Stimulated activated naive B cell treated with anti-CD40 and anti-IgM and Interleukin-4, amounts not matched to agents 10 μg/mL and 1 μg/mL and 100 μg/mL, for 72 hours (primary cell): ENCODE measurements at regions not wholly inside any gene's neighbourhood (a gene's known extent, or its start where the extent isn't known, plus 50 kb on each side); places are given as distances from the start of the nearest gene placed in this dataset.
A peak's percentile ranks its signal among the peaks of the same experiment; 100 is the strongest.

Source experiments
- ATAC-seq, 2 donors: fragments of 150-1000 bp; cut with Tn5 transposase; replicated peaks; 2 replicates each; pipeline ENCODE4 v1.10.0; 2021; ENCODE audit warnings: moderate library complexity in 1 of 2
- DNase-seq: peaks from one replicate; pipeline ENCODE4 v3.0.0; 2021
- H3K27ac Mint-ChIP-seq: one replicate; pipeline ENCODE4 v1.8.0; 2022; ENCODE audit warnings: mild to moderate bottlenecking, mixed read lengths
- H3K27me3 Mint-ChIP-seq, 2 donors: one replicate each; pipeline ENCODE4 v1.8.0; 2022; ENCODE audit warnings: mixed read lengths in 2 of 2
- H3K36me3 Mint-ChIP-seq, 2 donors: one replicate each; pipeline ENCODE4 v1.8.0; 2022; ENCODE audit warnings: mixed read lengths in 2 of 2, mild to moderate bottlenecking in 1 of 2
- H3K4me1 Mint-ChIP-seq, 2 donors: one replicate each; pipeline ENCODE4 v1.8.0; 2022; ENCODE audit warnings: mixed read lengths in 2 of 2, mild to moderate bottlenecking in 1 of 2
- H3K4me3 Mint-ChIP-seq, 2 donors: one replicate each; pipeline ENCODE4 v1.8.0; 2022; ENCODE audit warnings: mild to moderate bottlenecking in 2 of 2, mixed read lengths in 2 of 2, moderate library complexity in 1 of 2
- H3K9me3 Mint-ChIP-seq, 2 donors: one replicate each; pipeline ENCODE4 v1.8.0; 2022; ENCODE audit warnings: mixed read lengths in 2 of 2, mild to moderate bottlenecking in 1 of 2

DNA sequence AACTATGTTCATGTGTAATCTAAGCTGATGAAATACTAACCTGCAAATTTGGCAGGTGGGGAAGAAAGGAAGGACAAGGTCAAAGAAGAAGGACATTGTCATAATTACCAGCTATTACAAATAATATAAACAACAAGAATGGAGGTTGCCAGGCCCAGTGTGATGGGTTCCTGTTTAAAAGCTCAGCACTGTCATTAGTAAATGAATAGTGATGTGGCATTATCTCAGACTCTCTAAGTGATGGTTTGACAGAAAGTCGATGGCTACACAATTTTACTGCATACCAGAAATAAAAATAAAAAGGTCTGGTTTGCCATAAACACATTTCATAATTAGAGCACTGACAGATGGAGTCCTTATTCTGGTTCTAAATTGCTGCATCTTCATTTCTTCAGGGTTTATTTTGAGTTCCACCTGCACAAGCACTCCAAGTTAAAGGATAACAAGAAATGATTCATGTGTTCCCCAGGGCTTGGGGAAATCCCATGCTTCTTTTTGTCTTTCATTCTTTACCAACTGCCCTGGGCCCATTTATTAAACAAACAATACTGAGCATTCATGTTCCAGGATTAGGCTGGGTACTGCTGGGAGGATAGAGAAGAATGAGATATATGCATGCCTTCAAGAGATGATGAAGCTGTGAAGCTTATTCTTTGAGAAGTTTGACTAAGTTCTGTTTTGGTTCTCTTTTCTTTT, 367.8 kb upstream of the RASGEF1B start:
- Mint-ChIP-seq H3K27me3 (no peaks in the 10 kb centered on the region), H3K4me3 (no peak overlapping the region), H3K36me3 (no peaks in the 10 kb centered on the region), H3K4me1 (peaks cover 14 to 22% of the 10 kb centered on the region in 2 donors), H3K9me3 (no peaks in the 10 kb centered on the region), H3K27ac (no peak overlapping the region)
- ATAC-seq, result peak; percentile 75 to 81
- peak; percentile 20 for DNase-seq

DNA sequence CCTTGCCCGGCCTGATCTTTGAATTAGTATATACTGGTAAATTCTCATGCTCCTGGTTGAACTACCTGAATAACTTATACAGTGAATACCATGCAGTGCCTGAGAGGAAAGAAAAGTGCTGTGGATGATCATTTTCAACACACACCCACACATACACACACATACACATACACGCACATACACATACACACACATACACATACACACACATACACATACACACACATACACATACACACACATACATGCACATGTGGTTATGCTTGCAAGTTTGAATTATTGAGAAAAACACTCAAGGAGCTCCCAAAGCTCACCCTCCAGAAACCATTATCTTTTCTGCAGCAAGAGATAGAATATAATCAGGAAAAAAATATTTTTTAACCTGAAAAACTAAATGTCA, 366.9 kb upstream of the RASGEF1B start:
- peaks cover 0 to 2% of the 10 kb centered on the region in 2 donors for H3K27me3 Mint-ChIP-seq
- H3K36me3 Mint-ChIP-seq, result no peaks in the 10 kb centered on the region
- no peak overlapping the region for H3K27ac Mint-ChIP-seq

DNA sequence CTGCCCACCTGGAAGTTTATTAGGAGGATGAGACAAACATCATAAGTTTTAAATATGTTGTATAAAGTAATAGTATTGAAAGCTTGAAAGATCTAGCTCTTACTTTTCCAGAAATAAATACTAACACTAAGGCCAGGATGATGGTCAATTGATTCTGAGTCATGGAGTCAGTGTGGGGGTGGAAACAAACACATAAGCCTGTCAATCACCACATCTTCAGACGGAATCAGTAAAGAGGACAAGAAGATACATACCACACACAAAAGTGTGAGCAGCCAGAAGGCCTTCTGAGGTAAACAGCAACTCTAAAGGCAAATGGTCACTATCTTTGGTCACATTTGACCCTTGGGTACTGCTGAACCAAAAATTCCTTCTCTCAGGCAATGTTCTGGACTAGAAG, 365.0 kb upstream of the RASGEF1B start:
- Mint-ChIP-seq H3K4me1 (peaks cover 12 to 19% of the 10 kb centered on the region in 2 donors), H3K9me3 (no peaks in the 10 kb centered on the region), H3K4me3 (no peak overlapping the region), H3K27ac (no peak overlapping the region), H3K27me3 (peaks cover 0 to 4% of the 10 kb centered on the region in 2 donors), H3K36me3 (no peaks in the 10 kb centered on the region)
- ATAC-seq (no peak), DNase-seq (no peak)

More for the DNA sequence above, 366.9 kb upstream of the RASGEF1B start:
- peaks cover 14 to 19% of the 10 kb centered on the region in 2 donors for H3K4me1 Mint-ChIP-seq
- no peak for ATAC-seq
- DNase-seq, result no peak
- no peak overlapping the region for H3K4me3 Mint-ChIP-seq
- no peaks in the 10 kb centered on the region for H3K9me3 Mint-ChIP-seq

DNA sequence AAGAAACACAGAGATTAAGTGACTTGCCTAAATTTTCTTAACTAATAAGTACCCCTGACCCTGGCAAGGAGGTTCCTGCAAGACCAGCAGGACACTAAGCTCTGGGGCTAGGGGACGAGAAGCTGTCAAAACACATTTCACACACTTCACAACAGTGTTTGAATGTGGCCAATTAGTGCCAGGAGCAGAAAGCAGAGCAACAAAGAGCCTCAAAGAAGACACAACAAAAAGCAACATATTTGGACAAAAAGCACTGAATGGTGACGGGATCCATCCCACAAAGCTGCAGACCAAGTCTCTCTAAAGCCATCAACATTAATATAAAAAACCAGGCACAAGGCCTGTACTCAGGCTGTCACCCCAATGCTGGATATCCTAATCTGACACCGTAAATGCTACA, 361.9 kb upstream of the RASGEF1B start:
- Mint-ChIP-seq H3K27ac (no peak overlapping the region), H3K4me1 (peaks cover 1 to 3% of the 10 kb centered on the region in 2 donors), H3K27me3 (peaks cover 4 to 5% of the 10 kb centered on the region in 2 donors), H3K9me3 (peaks cover 0 to 3% of the 10 kb centered on the region in 2 donors), H3K36me3 (no peaks in the 10 kb centered on the region), H3K4me3 (no peak overlapping the region)
- DNase-seq (no peak), ATAC-seq (no peak)

DNA sequence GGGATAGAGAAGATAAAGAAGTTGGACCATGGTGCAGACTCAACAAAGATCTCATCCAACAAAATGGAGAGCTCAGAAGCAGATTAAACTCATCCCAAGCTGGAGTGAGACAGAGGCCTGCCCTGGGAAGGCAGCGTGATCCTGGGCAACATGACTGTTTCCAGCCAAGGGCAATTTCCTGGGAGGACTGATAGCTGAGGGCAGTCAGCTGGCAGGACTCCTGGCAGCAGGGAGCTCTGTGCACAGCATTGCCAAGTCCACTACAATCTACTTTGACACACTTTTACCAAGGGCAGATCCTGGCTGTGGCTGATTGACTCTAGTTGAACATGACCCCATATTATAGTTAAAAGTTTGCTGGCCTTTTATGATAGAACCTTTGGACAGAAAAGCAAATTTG, 357.3 kb upstream of the RASGEF1B start:
- Mint-ChIP-seq H3K36me3 (no peaks in the 10 kb centered on the region), H3K4me3 (no peak overlapping the region), H3K9me3 (peaks cover 0 to 3% of the 10 kb centered on the region in 2 donors), H3K27me3 (peaks cover 4 to 5% of the 10 kb centered on the region in 2 donors), H3K4me1 (peaks cover 6% of the 10 kb centered on the region in 2 donors), H3K27ac (no peak overlapping the region)
- ATAC-seq, result no peak
- no peak for DNase-seq

DNA sequence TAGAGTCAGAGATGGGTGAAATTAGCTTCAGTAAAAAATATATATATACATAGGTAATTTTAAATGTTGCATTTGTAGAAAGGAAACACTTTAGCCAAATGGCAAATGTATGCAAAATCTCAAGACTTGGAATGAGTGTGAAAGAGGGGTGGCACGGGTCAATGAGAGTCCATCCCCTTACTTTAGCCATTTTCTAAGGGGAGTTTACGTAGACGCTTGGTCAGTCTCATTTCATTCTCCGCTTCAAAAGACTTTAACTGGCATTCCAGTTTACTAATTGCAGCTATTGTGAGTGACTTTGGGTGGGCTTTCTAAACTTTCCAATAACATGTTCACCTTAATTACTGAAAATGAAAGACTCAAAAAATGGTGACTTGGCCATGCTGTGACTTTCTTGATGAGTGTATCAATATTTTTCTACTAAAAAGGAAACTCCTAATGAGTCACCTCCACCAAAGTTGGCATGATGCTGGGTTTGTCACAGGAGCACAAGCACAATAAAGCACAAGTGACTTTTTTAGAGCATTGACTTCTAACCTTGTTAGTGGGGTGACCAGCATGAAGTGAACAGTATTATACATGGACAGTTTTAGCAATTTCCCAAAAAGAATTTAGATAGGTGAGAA, 356.0 kb upstream of the RASGEF1B start:
- no peak overlapping the region for H3K27ac Mint-ChIP-seq
- no peak for DNase-seq
- no peak overlapping the region for H3K4me3 Mint-ChIP-seq

DNA sequence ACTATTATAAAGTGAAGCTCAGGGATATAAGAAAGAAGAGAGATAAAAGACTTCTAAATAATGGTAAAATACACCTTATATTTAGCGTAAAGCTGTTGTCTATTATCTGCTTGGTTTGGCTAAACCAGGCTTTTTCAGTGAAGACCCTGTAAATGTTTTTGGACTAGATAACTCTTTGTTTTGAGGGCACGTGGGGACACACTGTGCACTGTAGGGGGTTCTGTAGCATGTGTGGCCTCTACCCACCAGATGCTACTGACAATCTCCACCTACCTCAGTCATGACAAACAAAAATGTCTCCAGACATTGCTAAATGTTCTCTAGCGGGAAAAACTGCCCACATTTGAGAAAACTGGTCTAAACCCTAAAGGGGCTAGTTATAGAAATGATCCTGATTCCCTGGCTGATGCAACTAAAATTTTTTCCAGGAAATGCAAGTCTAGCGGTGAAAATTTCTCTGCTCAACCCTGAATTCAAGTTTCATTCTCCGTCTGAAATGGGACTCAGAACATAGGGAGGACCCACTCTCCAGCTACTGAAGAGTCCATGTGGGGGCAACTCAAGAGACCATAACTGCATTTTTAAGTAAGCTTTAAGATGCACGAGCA, 355.2 kb upstream of the RASGEF1B start:
- Mint-ChIP-seq H3K27ac (no peak overlapping the region), H3K27me3 (peaks cover 0 to 5% of the 10 kb centered on the region in 2 donors), H3K9me3 (peaks cover 0 to 3% of the 10 kb centered on the region in 2 donors), H3K4me1 (peaks cover 6% of the 10 kb centered on the region in 2 donors), H3K36me3 (no peaks in the 10 kb centered on the region), H3K4me3 (no peak overlapping the region)
- ATAC-seq (no peak), DNase-seq (no peak)

More for the DNA sequence above, 356.0 kb upstream of the RASGEF1B start:
- peaks cover 0 to 5% of the 10 kb centered on the region in 2 donors for H3K27me3 Mint-ChIP-seq
- peaks cover 6% of the 10 kb centered on the region in 2 donors for H3K4me1 Mint-ChIP-seq
- ATAC-seq, result peak; percentile 77 to 91
- peaks cover 0 to 3% of the 10 kb centered on the region in 2 donors for H3K9me3 Mint-ChIP-seq
- H3K36me3 Mint-ChIP-seq, result no peaks in the 10 kb centered on the region

DNA sequence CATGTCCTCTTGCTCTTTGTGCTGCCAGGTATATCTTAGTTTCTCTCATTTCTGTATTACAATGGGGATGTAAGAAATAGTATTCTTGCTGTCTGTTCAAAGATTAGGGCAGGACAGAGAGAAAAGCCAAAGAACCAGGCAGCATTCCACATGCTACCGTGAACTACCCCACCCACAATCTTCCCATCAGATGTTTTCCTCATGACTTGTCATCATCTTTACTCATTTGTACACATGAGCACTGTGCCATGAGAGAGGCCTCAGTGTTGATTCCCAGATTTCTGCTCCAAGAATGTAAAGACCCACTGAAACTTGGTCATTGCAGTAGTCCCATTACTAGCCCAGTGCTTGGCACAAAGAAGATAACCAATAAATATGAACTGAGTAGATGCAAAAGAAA, 354.6 kb upstream of the RASGEF1B start:
- Mint-ChIP-seq H3K4me1 (peaks cover 6% of the 10 kb centered on the region in 2 donors), H3K36me3 (no peaks in the 10 kb centered on the region), H3K27ac (no peak overlapping the region), H3K9me3 (peaks cover 0 to 3% of the 10 kb centered on the region in 2 donors), H3K27me3 (peaks cover 0 to 5% of the 10 kb centered on the region in 2 donors), H3K4me3 (no peak overlapping the region)
- DNase-seq, result no peak
- no peak for ATAC-seq

DNA sequence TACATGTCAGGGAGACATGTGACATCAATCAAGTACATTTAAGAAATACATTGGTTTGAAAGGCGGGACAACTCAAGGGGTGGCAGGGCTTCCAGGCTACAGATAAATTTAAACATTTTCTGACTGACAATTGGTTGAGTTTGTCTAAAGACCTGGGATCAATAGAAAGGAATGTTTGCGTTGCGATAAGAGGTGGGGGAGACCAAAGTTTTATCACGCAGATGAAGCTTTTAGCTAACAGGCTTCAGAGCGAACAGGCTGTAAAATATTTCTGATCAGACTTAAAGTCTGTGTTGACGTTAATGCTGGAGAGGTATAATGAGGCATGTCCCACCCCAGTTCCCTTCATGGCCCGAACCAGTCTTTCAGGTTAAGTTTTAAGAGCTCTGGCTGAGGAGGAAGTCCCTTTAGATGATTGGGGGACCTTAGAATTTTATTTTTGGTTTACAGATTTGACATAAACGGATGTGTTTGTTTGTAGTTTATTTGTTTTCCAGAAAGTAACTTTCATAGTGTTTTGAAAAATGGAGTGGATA, 346.7 kb upstream of the RASGEF1B start:
- no peak for ATAC-seq
- Mint-ChIP-seq H3K27me3 (peaks cover 13 to 18% of the 10 kb centered on the region in 2 donors), H3K36me3 (no peaks in the 10 kb centered on the region), H3K4me1 (peaks cover 3 to 11% of the 10 kb centered on the region in 2 donors), H3K27ac (no peak overlapping the region), H3K9me3 (peaks cover 0 to 5% of the 10 kb centered on the region in 2 donors), H3K4me3 (no peak overlapping the region)
- no peak for DNase-seq

DNA sequence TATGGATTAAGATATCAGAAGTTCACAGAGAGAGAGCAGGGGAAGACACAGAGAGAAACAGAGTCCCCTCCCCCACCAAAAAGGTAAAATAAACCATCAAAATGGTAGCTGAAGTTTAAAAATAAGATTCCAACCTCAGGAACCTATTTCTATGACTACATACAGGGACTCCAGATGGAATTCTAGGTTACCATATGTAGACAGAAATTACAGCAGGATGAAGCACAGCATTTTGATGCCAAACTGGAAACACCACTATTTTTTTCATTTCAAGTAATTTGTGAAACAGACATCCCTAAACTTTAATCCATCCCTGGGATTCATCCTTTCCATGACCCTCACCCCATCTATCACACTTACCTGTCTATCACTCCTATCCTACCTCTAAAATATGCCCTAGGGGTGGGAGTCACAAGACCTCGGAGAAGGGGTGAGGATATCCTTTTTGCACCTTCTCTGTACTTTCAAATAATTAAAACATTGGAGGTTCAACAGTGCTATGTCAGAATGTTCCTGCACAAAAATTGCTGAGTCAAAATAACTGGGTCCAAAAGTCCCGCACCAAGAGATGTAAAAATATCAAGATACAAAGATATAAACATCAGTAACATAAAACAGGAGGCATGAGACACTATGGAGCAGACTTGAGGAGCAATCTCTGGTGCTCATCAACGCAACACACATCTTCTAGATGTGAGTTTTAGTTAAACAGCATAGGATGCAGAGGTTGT, 344.5 kb upstream of the RASGEF1B start:
- Mint-ChIP-seq H3K9me3 (peaks cover 0 to 5% of the 10 kb centered on the region in 2 donors), H3K27me3 (peaks cover 13 to 18% of the 10 kb centered on the region in 2 donors), H3K27ac (no peak overlapping the region), H3K4me3 (no peak overlapping the region), H3K36me3 (no peaks in the 10 kb centered on the region), H3K4me1 (peaks cover 3 to 11% of the 10 kb centered on the region in 2 donors)
- no peak for DNase-seq
- no peak for ATAC-seq

DNA sequence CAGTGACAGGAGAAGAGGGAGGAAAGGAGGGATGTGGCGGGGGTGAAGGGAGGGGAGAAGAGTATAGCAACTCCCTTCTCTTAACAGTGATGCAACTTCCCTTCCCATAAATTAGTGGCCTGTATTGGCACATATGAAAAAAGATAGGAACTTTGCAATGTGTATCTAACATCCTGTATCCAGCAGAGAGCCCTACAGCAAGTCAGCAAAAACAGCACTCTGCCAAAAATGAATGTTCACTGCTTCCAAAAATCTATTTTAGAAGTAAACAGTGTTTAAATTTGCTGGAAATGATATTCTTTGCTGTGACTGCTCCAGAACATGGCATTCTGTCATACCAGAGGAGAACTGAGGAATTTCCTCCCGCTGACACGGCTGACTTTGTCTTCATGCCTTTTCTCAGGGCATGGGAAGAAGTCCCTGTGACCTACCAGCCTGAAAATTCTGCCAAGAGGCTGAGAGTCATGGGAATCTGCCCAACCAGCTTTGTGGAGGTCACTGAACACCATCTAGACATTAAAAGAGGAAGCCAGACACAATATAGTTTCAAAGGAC, 343.4 kb upstream of the RASGEF1B start:
- Mint-ChIP-seq H3K9me3 (peaks cover 0 to 2% of the 10 kb centered on the region in 2 donors), H3K27me3 (peaks cover 5 to 7% of the 10 kb centered on the region in 2 donors), H3K4me1 (peaks cover 3 to 11% of the 10 kb centered on the region in 2 donors), H3K36me3 (no peaks in the 10 kb centered on the region), H3K4me3 (no peak overlapping the region), H3K27ac (no peak overlapping the region)
- ATAC-seq, result no peak
- DNase-seq, result no peak

DNA sequence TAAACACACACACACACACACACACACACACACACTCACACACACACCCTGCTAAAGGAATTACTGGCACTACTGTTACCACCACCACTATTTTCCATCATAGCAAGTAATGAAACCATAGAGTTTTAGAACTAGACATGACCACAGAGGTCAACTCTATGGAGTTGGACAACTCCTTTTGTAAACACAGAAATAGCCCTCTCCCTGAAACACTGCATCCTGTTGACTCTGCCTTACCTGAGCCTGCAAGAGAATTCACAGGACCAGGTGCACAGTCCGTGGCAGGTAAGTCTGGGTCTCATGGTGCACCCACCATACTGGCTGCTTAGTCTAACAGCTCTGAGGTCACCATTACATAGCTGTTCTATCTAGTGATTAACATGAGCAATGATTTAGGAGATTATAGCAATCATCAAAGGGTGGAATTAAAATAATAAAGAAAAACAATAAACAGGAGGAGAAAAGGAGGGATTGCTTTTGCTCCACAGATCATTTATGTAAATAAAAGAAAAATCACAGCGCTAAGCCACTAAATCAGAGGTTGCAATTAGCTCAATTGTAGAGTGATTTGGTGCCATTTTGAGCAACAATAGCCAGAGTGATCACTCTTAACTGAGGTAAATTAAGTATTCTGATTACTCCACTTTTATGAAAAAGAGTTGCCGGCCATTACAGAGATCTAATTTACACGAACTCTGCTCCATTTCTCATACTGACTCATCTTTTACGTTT, 340.0 kb upstream of the RASGEF1B start:
- Mint-ChIP-seq H3K4me1 (peaks cover 3 to 11% of the 10 kb centered on the region in 2 donors), H3K27me3 (no peaks in the 10 kb centered on the region), H3K27ac (no peak overlapping the region), H3K4me3 (no peak overlapping the region), H3K36me3 (no peaks in the 10 kb centered on the region), H3K9me3 (no peaks in the 10 kb centered on the region)
- ATAC-seq (no peak), DNase-seq (no peak)

DNA sequence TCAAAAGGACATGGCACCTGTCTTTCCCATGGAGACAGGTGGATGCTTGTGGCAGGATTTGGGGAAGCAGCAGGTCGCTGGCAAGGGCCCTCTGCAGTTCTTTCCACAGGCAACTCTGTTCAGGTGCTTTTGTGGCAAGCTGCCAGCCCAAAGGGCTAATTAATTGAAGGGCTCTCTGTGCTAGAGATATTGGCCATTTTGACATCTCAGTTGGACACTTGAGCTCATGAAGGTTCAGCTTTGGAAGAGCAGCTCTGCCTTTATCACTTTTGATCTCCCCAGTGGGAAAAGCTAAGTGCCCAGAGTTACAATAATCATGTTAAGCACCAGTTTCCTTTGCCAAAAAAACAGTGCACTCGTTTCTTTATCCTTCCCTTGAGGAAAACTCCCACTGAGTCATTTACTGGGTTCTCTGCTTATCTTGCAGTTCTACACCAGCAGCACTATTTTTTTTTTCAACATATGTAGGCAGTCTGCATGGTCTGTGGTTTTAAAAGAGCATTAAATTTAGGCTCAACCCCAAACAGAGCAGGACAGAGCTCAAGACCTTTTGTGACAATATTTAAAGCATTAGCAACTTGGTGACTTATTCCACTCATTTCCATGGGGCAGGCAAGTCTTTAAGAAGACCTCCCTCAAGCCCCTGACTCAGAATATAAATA, 336.4 kb upstream of the RASGEF1B start:
- H3K4me3 Mint-ChIP-seq, result no peak overlapping the region
- no peak overlapping the region for H3K27ac Mint-ChIP-seq
- H3K36me3 Mint-ChIP-seq, result no peaks in the 10 kb centered on the region
- no peaks in the 10 kb centered on the region for H3K27me3 Mint-ChIP-seq
- DNase-seq (no peak), ATAC-seq (no peak)
- no peaks in the 10 kb centered on the region for H3K4me1 Mint-ChIP-seq
- H3K9me3 Mint-ChIP-seq, result no peaks in the 10 kb centered on the region
